Activated T-helper 17 cell treated with anti-CD3 and anti-CD28 coated beads, Interleukin-2, amount 50 U/mL, for 72 hours (primary cell): ENCODE measurements at regions not wholly inside any gene's neighbourhood (a gene's known extent, or its start where the extent isn't known, plus 50 kb on each side); places are given as distances from the start of the nearest gene placed in this dataset.

Experiments
- ATAC-seq: fragments of 150-1000 bp; cut with Tn5 transposase; replicated peaks from 2 replicates; pipeline ENCODE4 v1.10.0; 2021; ENCODE audit warnings: mild to moderate bottlenecking, moderate library complexity
- H3K27ac Mint-ChIP-seq: one replicate; pipeline ENCODE4 v1.8.0; 2022; ENCODE audit warnings: mixed read lengths
- H3K27me3 Mint-ChIP-seq: one replicate; pipeline ENCODE4 v1.8.0; 2022; ENCODE audit warnings: mixed read lengths
- H3K36me3 Mint-ChIP-seq: one replicate; pipeline ENCODE4 v1.8.0; 2022; ENCODE audit warnings: low read depth, mild to moderate bottlenecking, mixed read lengths
- H3K4me1 Mint-ChIP-seq: one replicate; pipeline ENCODE4 v1.8.0; 2022; ENCODE audit warnings: mixed read lengths
- H3K4me3 Mint-ChIP-seq: one replicate; pipeline ENCODE4 v1.8.0; 2022; ENCODE audit warnings: mild to moderate bottlenecking, mixed read lengths
- H3K9me3 Mint-ChIP-seq: one replicate; pipeline ENCODE4 v1.8.0; 2022; ENCODE audit warnings: mixed read lengths

- no peak overlapping the region for H3K4me3 Mint-ChIP-seq
- no peak for ATAC-seq
- no peak overlapping the region for H3K27ac Mint-ChIP-seq
- peaks cover 9% of the 10 kb centered on the region for H3K36me3 Mint-ChIP-seq
- no peaks in the 10 kb centered on the region for H3K4me1 Mint-ChIP-seq
- H3K9me3 Mint-ChIP-seq, result peaks cover 4% of the 10 kb centered on the region
- no peaks in the 10 kb centered on the region for H3K27me3 Mint-ChIP-seq
Measured at GRCh38 chr7:136179154-136179553, 202.0 kb upstream of the MTPN start.

GRCh38 chr7:136174477-136175125 lies 197.4 kb upstream of the MTPN start:
- no peaks in the 10 kb centered on the region for H3K36me3 Mint-ChIP-seq
- no peaks in the 10 kb centered on the region for H3K27me3 Mint-ChIP-seq
- no peaks in the 10 kb centered on the region for H3K4me1 Mint-ChIP-seq
- no peak overlapping the region for H3K27ac Mint-ChIP-seq
- ATAC-seq, result no peak
- H3K9me3 Mint-ChIP-seq, result no peaks in the 10 kb centered on the region
- no peak overlapping the region for H3K4me3 Mint-ChIP-seq

- no peaks in the 10 kb centered on the region for H3K36me3 Mint-ChIP-seq
- no peak for ATAC-seq
Measured at GRCh38 chr7:136173874-136174273, 196.7 kb upstream of the MTPN start.

GRCh38 chr7:136171233-136171632 lies 194.1 kb upstream of the MTPN start:
- no peak overlapping the region for H3K4me3 Mint-ChIP-seq
- no peak for ATAC-seq

More at GRCh38 chr7:136173874-136174273, 196.7 kb upstream of the MTPN start:
- Mint-ChIP-seq H3K4me3 (no peak overlapping the region), H3K27ac (no peak overlapping the region), H3K4me1 (no peaks in the 10 kb centered on the region), H3K9me3 (no peaks in the 10 kb centered on the region), H3K27me3 (no peaks in the 10 kb centered on the region)

GRCh38 chr7:136168821-136169220 lies 191.7 kb upstream of the MTPN start:
- Mint-ChIP-seq H3K27ac (no peak overlapping the region), H3K36me3 (no peaks in the 10 kb centered on the region), H3K4me1 (no peaks in the 10 kb centered on the region), H3K27me3 (no peaks in the 10 kb centered on the region), H3K4me3 (no peak overlapping the region), H3K9me3 (no peaks in the 10 kb centered on the region)
- ATAC-seq, result no peak

More at GRCh38 chr7:136171233-136171632, 194.1 kb upstream of the MTPN start:
- Mint-ChIP-seq H3K27ac (no peak overlapping the region), H3K27me3 (no peaks in the 10 kb centered on the region), H3K4me1 (no peaks in the 10 kb centered on the region), H3K9me3 (no peaks in the 10 kb centered on the region), H3K36me3 (no peaks in the 10 kb centered on the region)

GRCh38 chr7:136167991-136168390 lies 190.8 kb upstream of the MTPN start:
- Mint-ChIP-seq H3K27me3 (no peaks in the 10 kb centered on the region), H3K4me1 (no peaks in the 10 kb centered on the region), H3K9me3 (no peaks in the 10 kb centered on the region), H3K36me3 (no peaks in the 10 kb centered on the region), H3K27ac (no peak overlapping the region), H3K4me3 (no peak overlapping the region)
- ATAC-seq, result no peak

- Mint-ChIP-seq H3K4me3 (no peak overlapping the region), H3K4me1 (no peaks in the 10 kb centered on the region), H3K27ac (no peak overlapping the region), H3K27me3 (no peaks in the 10 kb centered on the region), H3K36me3 (no peaks in the 10 kb centered on the region), H3K9me3 (no peaks in the 10 kb centered on the region)
- ATAC-seq, result no peak
Measured at GRCh38 chr7:136166521-136166920, 189.4 kb upstream of the MTPN start.

- peaks cover 2% of the 10 kb centered on the region for H3K9me3 Mint-ChIP-seq
- no peak overlapping the region for H3K27ac Mint-ChIP-seq
- H3K4me1 Mint-ChIP-seq, result no peaks in the 10 kb centered on the region
- H3K27me3 Mint-ChIP-seq, result no peaks in the 10 kb centered on the region
- no peak for ATAC-seq
- H3K4me3 Mint-ChIP-seq, result no peak overlapping the region
- H3K36me3 Mint-ChIP-seq, result no peaks in the 10 kb centered on the region
Measured at GRCh38 chr7:136163340-136163801, 186.2 kb upstream of the MTPN start.

- Mint-ChIP-seq H3K9me3 (no peaks in the 10 kb centered on the region), H3K36me3 (no peaks in the 10 kb centered on the region), H3K27ac (no peak overlapping the region), H3K4me1 (peaks cover 3% of the 10 kb centered on the region), H3K4me3 (no peak overlapping the region), H3K27me3 (no peaks in the 10 kb centered on the region)
- ATAC-seq, result no peak
Measured at GRCh38 chr7:136150311-136150710, 173.2 kb upstream of the MTPN start.

GRCh38 chr7:136148920-136149319 lies 171.8 kb upstream of the MTPN start:
- H3K27ac Mint-ChIP-seq, result no peak overlapping the region
- H3K4me3 Mint-ChIP-seq, result no peak overlapping the region
- no peak for ATAC-seq
- peaks cover 3% of the 10 kb centered on the region for H3K4me1 Mint-ChIP-seq
- H3K36me3 Mint-ChIP-seq, result no peaks in the 10 kb centered on the region
- H3K9me3 Mint-ChIP-seq, result no peaks in the 10 kb centered on the region
- no peaks in the 10 kb centered on the region for H3K27me3 Mint-ChIP-seq

- H3K27ac Mint-ChIP-seq, result no peak overlapping the region
- H3K4me1 Mint-ChIP-seq, result peaks cover 3% of the 10 kb centered on the region
- H3K4me3 Mint-ChIP-seq, result no peak overlapping the region
- H3K27me3 Mint-ChIP-seq, result no peaks in the 10 kb centered on the region
- ATAC-seq, result no peak
- H3K9me3 Mint-ChIP-seq, result no peaks in the 10 kb centered on the region
- H3K36me3 Mint-ChIP-seq, result no peaks in the 10 kb centered on the region
Measured at GRCh38 chr7:136146925-136147324, 169.8 kb upstream of the MTPN start.

GRCh38 chr7:136144182-136144581 lies 167.0 kb upstream of the MTPN start:
- Mint-ChIP-seq H3K36me3 (no peaks in the 10 kb centered on the region), H3K4me1 (peaks cover 4% of the 10 kb centered on the region), H3K9me3 (no peaks in the 10 kb centered on the region), H3K4me3 (no peak overlapping the region), H3K27ac (no peak overlapping the region), H3K27me3 (no peaks in the 10 kb centered on the region)
- no peak for ATAC-seq

- Mint-ChIP-seq H3K9me3 (no peaks in the 10 kb centered on the region), H3K36me3 (no peaks in the 10 kb centered on the region), H3K27ac (no peak overlapping the region), H3K4me3 (no peak overlapping the region), H3K4me1 (peaks cover 4% of the 10 kb centered on the region), H3K27me3 (no peaks in the 10 kb centered on the region)
- ATAC-seq, result no peak
Measured at GRCh38 chr7:136143271-136143670, 166.1 kb upstream of the MTPN start.

- no peaks in the 10 kb centered on the region for H3K27me3 Mint-ChIP-seq
- no peak for ATAC-seq
- H3K9me3 Mint-ChIP-seq, result no peaks in the 10 kb centered on the region
- H3K4me1 Mint-ChIP-seq, result peaks cover 4% of the 10 kb centered on the region
- H3K27ac Mint-ChIP-seq, result no peak overlapping the region
- no peak overlapping the region for H3K4me3 Mint-ChIP-seq
- no peaks in the 10 kb centered on the region for H3K36me3 Mint-ChIP-seq
Measured at GRCh38 chr7:136142583-136142982, 165.4 kb upstream of the MTPN start.

GRCh38 chr7:136140469-136140868 lies 163.3 kb upstream of the MTPN start:
- ATAC-seq, result no peak
- no peaks in the 10 kb centered on the region for H3K9me3 Mint-ChIP-seq
- H3K4me3 Mint-ChIP-seq, result no peak overlapping the region
- H3K36me3 Mint-ChIP-seq, result no peaks in the 10 kb centered on the region
- H3K27me3 Mint-ChIP-seq, result no peaks in the 10 kb centered on the region
- H3K4me1 Mint-ChIP-seq, result peaks cover 4% of the 10 kb centered on the region
- H3K27ac Mint-ChIP-seq, result no peak overlapping the region

- Mint-ChIP-seq H3K9me3 (no peaks in the 10 kb centered on the region), H3K4me3 (no peak overlapping the region), H3K27me3 (no peaks in the 10 kb centered on the region), H3K4me1 (peaks cover 4% of the 10 kb centered on the region), H3K36me3 (no peaks in the 10 kb centered on the region), H3K27ac (no peak overlapping the region)
- peak; percentile 42 for ATAC-seq
Measured at GRCh38 chr7:136139417-136139816, 162.3 kb upstream of the MTPN start.
